ENCODE measurements at regions not wholly inside any gene's neighbourhood (a gene's known extent, or its start where the extent isn't known, plus 50 kb on each side); places are given as distances from the start of the nearest gene placed in this dataset.

- no peak for DNase-seq
- H3K9me3 ChIP-seq (ENCODE audit: control insufficient read depth, low read length, poor library complexity, severe bottlenecking): no peaks in the 10 kb centered on the region
- H3K36me3 Mint-ChIP-seq (ENCODE audit: low read depth): no peaks in the 10 kb centered on the region
- no peak for ATAC-seq
- no peaks in the 10 kb centered on the region for H3K27me3 Mint-ChIP-seq
- H3K4me3 Mint-ChIP-seq: no peak overlapping the region
- H3K27ac Mint-ChIP-seq: no peak overlapping the region
- H3K4me1 Mint-ChIP-seq: peaks cover 4% of the 10 kb centered on the region
These were observed 432.2 kb upstream of the KLF6 start for GRCh38 chr10:4217187-4217586.

- H3K9me3 ChIP-seq (ENCODE audit: control insufficient read depth, low read length, poor library complexity, severe bottlenecking): no peaks in the 10 kb centered on the region
- Mint-ChIP-seq H3K36me3 (ENCODE audit: low read depth) (no peaks in the 10 kb centered on the region), H3K4me1 (peaks cover 4% of the 10 kb centered on the region), H3K27ac (no peak overlapping the region), H3K27me3 (no peaks in the 10 kb centered on the region), H3K4me3 (no peak overlapping the region)
- no peak for ATAC-seq
- no peak for DNase-seq
These were observed 431.7 kb upstream of the KLF6 start for GRCh38 chr10:4216726-4217125.

- H3K36me3 Mint-ChIP-seq (ENCODE audit: low read depth): no peaks in the 10 kb centered on the region
- no peak overlapping the region for H3K27ac Mint-ChIP-seq
- no peak overlapping the region for H3K4me3 Mint-ChIP-seq
- H3K9me3 ChIP-seq (ENCODE audit: control insufficient read depth, low read length, poor library complexity, severe bottlenecking): no peaks in the 10 kb centered on the region
- no peaks in the 10 kb centered on the region for H3K27me3 Mint-ChIP-seq
- DNase-seq (no peak), ATAC-seq (no peak)
- H3K4me1 Mint-ChIP-seq: peaks cover 4% of the 10 kb centered on the region
These were observed 431.1 kb upstream of the KLF6 start for GRCh38 chr10:4215963-4216575.

GRCh38 chr10:4215485-4215884 lies 430.5 kb upstream of the KLF6 start:
- DNase-seq (no peak), ATAC-seq (no peak)
- Mint-ChIP-seq H3K4me3 (no peak overlapping the region), H3K27ac (no peak overlapping the region), H3K27me3 (no peaks in the 10 kb centered on the region), H3K36me3 (ENCODE audit: low read depth) (no peaks in the 10 kb centered on the region), H3K4me1 (peaks cover under 1% of the 10 kb centered on the region)
- H3K9me3 ChIP-seq (ENCODE audit: control insufficient read depth, low read length, poor library complexity, severe bottlenecking): no peaks in the 10 kb centered on the region

GRCh38 chr10:4214908-4215307 lies 429.9 kb upstream of the KLF6 start:
- no peaks in the 10 kb centered on the region for H3K36me3 Mint-ChIP-seq (ENCODE audit: low read depth)
- H3K27ac Mint-ChIP-seq: no peak overlapping the region
- no peaks in the 10 kb centered on the region for H3K9me3 ChIP-seq (ENCODE audit: control insufficient read depth, low read length, poor library complexity, severe bottlenecking)
- ATAC-seq (no peak), DNase-seq (no peak)
- no peak overlapping the region for H3K4me3 Mint-ChIP-seq
- no peaks in the 10 kb centered on the region for H3K27me3 Mint-ChIP-seq
- no peaks in the 10 kb centered on the region for H3K4me1 Mint-ChIP-seq

- no peak overlapping the region for H3K4me3 Mint-ChIP-seq
- H3K9me3 ChIP-seq (ENCODE audit: control insufficient read depth, low read length, poor library complexity, severe bottlenecking): no peaks in the 10 kb centered on the region
- DNase-seq: no peak
- no peaks in the 10 kb centered on the region for H3K27me3 Mint-ChIP-seq
- no peak for ATAC-seq
- no peaks in the 10 kb centered on the region for H3K4me1 Mint-ChIP-seq
- no peaks in the 10 kb centered on the region for H3K36me3 Mint-ChIP-seq (ENCODE audit: low read depth)
- H3K27ac Mint-ChIP-seq: no peak overlapping the region
These were observed 428.4 kb upstream of the KLF6 start for GRCh38 chr10:4213441-4213840.

- ATAC-seq (no peak), DNase-seq (no peak)
- Mint-ChIP-seq H3K36me3 (ENCODE audit: low read depth) (no peaks in the 10 kb centered on the region), H3K27me3 (no peaks in the 10 kb centered on the region), H3K4me3 (no peak overlapping the region), H3K4me1 (no peaks in the 10 kb centered on the region), H3K27ac (no peak overlapping the region)
- H3K9me3 ChIP-seq (ENCODE audit: control insufficient read depth, low read length, poor library complexity, severe bottlenecking): no peaks in the 10 kb centered on the region
These were observed 427.2 kb upstream of the KLF6 start for GRCh38 chr10:4212111-4212630.

GRCh38 chr10:4208499-4208898 lies 423.5 kb upstream of the KLF6 start:
- H3K9me3 ChIP-seq (ENCODE audit: control insufficient read depth, low read length, poor library complexity, severe bottlenecking): no peaks in the 10 kb centered on the region
- Mint-ChIP-seq H3K27ac (no peak overlapping the region), H3K4me1 (no peaks in the 10 kb centered on the region), H3K4me3 (no peak overlapping the region), H3K27me3 (no peaks in the 10 kb centered on the region), H3K36me3 (ENCODE audit: low read depth) (no peaks in the 10 kb centered on the region)
- no peak for DNase-seq
- no peak for ATAC-seq

GRCh38 chr10:4205113-4205512 lies 420.1 kb upstream of the KLF6 start:
- H3K27me3 Mint-ChIP-seq: peaks cover 8% of the 10 kb centered on the region
- DNase-seq (no peak), ATAC-seq (no peak)
- no peak overlapping the region for H3K4me3 Mint-ChIP-seq
- H3K9me3 ChIP-seq (ENCODE audit: control insufficient read depth, low read length, poor library complexity, severe bottlenecking): no peaks in the 10 kb centered on the region
- peaks cover 5% of the 10 kb centered on the region for H3K4me1 Mint-ChIP-seq
- no peaks in the 10 kb centered on the region for H3K36me3 Mint-ChIP-seq (ENCODE audit: low read depth)
- H3K27ac Mint-ChIP-seq: no peak overlapping the region

- Mint-ChIP-seq H3K27ac (no peak overlapping the region), H3K4me3 (no peak overlapping the region), H3K27me3 (peaks cover 8% of the 10 kb centered on the region), H3K36me3 (ENCODE audit: low read depth) (no peaks in the 10 kb centered on the region), H3K4me1 (peaks cover 7% of the 10 kb centered on the region)
- no peak for ATAC-seq
- no peak for DNase-seq
- H3K9me3 ChIP-seq (ENCODE audit: control insufficient read depth, low read length, poor library complexity, severe bottlenecking): no peaks in the 10 kb centered on the region
These were observed 417.9 kb upstream of the KLF6 start for GRCh38 chr10:4202938-4203337.

GRCh38 chr10:4201866-4202825 lies 417.1 kb upstream of the KLF6 start:
- ATAC-seq (no peak), DNase-seq (no peak)
- no peaks in the 10 kb centered on the region for H3K36me3 Mint-ChIP-seq (ENCODE audit: low read depth)
- H3K4me1 Mint-ChIP-seq: peaks cover 7% of the 10 kb centered on the region
- H3K27ac Mint-ChIP-seq: peak overlapping the region; percentile 57
- no peaks in the 10 kb centered on the region for H3K9me3 ChIP-seq (ENCODE audit: control insufficient read depth, low read length, poor library complexity, severe bottlenecking)
- no peak overlapping the region for H3K4me3 Mint-ChIP-seq
- H3K27me3 Mint-ChIP-seq: peaks cover 8% of the 10 kb centered on the region

GRCh38 chr10:4199196-4199595 lies 414.2 kb upstream of the KLF6 start:
- H3K4me1 Mint-ChIP-seq: peaks cover 14% of the 10 kb centered on the region
- H3K36me3 Mint-ChIP-seq (ENCODE audit: low read depth): no peaks in the 10 kb centered on the region
- H3K27ac Mint-ChIP-seq: no peak overlapping the region
- H3K27me3 Mint-ChIP-seq: peaks cover 8% of the 10 kb centered on the region
- DNase-seq: no peak
- H3K9me3 ChIP-seq (ENCODE audit: control insufficient read depth, low read length, poor library complexity, severe bottlenecking): no peaks in the 10 kb centered on the region
- ATAC-seq: no peak
- no peak overlapping the region for H3K4me3 Mint-ChIP-seq

GRCh38 chr10:4198216-4198615 lies 413.2 kb upstream of the KLF6 start:
- Mint-ChIP-seq H3K27ac (no peak overlapping the region), H3K36me3 (ENCODE audit: low read depth) (no peaks in the 10 kb centered on the region), H3K4me3 (no peak overlapping the region), H3K4me1 (peaks cover 14% of the 10 kb centered on the region), H3K27me3 (peaks cover 8% of the 10 kb centered on the region)
- no peak for ATAC-seq
- no peaks in the 10 kb centered on the region for H3K9me3 ChIP-seq (ENCODE audit: control insufficient read depth, low read length, poor library complexity, severe bottlenecking)
- DNase-seq: no peak
